DMS53 (cell line): ENCODE measurements at regions not wholly inside any gene's neighbourhood (a gene's known extent, or its start where the extent isn't known, plus 50 kb on each side); places are given as distances from the start of the nearest gene placed in this dataset.
A peak's percentile ranks its signal among the peaks of the same experiment; 100 is the strongest.
"Not testable (repeated sequence)": the region's sequence is repeated elsewhere in the genome, so short reads cannot be mapped to it uniquely, and the experiment has no call there.

Experiments used
- DNase-seq: peaks from one replicate; lab custom pipeline; 2025; lab: John Stamatoyannopoulos, UW

DNA sequence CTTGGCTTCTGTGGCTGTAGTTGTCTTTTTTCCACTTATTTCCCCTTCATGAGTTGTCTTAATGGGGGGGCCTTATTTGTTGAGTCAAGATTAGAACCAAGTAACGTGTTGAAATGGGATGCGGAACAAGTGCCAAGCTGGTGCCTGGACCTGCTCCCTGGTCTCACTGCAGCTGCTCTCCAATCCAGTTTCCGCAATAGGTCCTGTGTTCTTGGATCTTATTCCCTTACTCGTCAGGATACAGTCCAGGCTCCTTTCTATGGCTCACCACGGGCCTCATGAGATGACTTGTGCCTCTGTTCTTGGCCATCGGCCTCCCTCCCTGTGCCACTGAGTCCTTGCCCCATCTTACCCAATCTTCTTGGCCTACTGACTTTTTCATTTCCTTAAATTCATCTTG lies 159.6 kb upstream of the CADM1 start:
- no peak for DNase-seq

DNA sequence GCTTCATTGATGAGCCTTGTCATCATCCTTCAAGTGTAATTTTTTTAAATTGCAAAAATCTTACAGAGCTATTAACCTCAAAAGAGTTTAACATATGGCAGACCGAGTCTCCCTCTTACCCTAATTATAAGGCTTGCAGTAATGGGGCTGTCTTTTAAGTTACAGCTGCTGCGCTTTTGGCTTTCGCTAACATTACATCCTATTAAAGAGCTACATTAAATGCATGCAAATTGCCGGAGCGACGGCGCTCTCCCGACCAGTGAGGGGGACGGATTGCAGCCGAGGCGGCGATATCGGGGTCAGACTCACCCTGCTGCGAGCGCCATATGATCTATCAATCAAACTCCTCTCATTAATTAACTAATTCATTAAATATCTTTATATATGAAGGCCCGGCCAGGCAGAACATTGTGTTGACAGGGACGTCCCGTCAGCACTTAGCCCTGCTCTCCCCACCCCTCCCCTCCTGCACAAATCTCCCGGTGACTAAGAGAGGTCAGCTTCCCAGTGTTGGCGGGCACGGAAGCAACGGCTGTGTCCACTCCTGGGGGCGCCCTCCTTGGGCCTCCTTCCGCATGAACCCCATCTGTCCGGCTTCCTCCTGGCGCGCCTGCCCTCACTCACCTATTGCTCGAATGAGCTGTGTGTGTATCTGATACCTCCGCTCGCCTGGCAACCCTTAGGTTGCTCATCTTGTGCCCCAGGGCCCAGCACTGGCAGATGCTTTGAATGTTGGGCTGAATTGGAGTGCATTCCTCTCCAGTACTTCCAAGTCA lies 156.0 kb upstream of the CADM1 start:
- peak; percentile 71 for DNase-seq

DNA sequence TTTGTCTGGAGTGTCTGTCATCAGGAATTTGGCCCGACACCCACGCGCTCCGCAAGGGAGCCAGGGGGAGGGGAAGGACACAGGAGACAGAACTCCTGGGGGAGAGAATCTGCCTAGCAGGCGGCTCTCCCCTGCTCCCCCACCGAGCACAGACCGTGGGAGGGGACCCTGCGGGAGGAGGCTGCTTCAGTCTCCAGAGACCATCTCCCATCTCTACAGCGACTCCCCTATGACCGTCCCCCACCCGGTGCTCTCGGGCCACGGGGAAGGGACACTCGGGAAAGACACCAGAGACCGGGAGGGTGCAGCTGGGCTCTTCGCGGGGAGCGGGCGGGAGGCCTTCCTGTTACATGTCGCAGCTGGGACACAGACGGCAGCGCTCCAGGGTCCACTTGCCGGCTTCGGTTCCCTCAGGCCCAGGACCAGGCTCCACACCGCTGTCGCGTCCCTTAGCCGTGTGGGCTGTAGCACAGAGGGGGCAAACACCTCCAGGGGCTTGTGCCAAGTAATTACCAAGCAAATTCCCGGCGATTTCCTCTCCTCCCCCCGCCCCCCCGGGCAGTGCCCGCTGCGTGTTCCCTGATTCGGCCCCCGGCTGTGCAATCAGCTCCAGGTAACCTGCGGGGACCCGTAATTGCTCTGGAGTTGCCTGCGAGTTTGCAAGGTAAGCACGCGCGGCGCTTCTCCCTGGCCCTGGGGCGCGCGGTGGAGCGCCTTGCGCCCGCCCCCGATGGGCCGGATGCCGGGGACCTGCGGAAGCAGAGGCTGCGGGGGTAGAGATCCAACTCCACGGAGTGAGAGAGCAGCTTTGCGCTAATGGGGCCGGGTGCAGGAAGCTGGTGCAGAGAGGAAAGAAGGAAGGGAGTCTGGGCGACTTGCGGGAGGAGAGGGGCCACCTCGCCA lies 155.1 kb upstream of the CADM1 start:
- DNase-seq: peak; percentile 88

DNA sequence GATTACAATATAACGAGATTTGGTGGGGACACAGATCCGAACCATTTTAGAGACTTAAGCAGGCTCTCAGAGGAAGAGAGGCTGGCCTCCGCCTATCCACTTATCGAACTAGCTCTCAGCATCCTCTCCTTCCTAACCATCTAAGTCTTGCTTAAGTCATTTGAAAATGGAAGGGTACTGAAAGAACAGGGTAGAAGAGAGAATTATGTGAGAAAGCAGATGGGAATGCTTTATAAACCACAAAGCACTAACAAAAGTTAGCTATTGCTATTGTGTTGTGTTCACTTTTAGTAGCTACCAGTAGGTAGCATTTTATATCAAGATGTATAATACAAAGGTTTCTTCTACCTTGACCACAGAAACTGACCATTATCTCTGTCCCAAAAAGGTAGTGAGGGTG lies 153.4 kb upstream of the CADM1 start:
- no peak for DNase-seq

DNA sequence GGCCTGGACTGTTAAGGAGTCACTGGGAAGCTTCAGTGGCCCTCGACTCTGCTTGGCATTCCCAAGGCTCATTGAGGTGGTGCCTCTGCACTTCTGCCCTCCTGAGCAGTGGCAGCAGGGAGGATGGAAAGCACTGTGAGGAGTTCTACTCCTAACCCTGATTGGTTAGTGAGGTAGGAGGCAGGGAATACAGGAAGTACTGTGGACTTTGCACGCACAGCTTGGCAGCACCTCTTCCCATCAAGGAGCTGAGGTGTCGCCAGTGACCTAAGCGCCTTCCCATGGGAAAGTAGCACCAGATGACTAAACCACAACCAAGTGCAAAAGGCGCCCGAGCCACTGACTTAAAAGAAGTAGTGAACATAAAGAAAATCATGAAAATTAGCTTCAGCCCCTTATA lies 152.5 kb upstream of the CADM1 start:
- peak; percentile 77 for DNase-seq

DNA sequence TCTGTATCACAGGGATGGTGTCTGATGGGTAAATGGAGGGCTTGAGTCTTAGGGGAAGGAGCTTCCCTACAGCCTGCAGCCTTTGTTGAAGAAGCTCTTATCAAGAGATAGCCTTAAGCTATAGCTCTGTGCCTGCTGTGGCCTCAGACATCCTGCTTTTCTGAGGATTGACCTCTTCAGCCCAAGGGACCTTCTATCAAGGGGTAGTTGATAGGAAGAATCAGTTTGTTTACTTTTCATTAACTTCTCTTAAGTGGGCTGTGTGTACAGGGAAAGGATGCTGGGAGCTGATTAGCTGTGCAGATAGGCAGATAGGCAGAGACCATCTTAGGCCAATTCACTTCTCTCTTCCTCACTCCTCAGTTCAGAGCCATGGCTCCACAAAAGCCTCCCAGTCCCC lies 151.8 kb upstream of the CADM1 start:
- DNase-seq: no peak

DNA sequence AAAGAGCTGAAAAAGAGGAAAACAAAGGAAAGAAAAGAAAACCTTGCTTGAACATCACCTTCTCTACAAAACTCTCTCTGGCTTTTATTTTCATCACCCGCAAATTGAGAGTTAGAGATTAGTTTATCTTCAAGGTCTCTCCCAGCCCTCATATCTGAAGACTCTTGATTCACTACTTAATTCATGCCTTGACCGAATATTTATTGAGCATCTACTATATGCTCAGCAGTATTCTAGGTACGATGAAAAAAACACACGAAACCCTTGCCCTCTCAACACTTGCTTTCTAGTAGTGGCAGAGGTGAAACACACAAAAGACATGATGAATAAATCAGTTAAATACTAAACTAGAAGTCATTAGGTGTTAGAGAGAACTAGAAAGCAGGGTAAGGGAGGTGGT lies 150.6 kb upstream of the CADM1 start:
- no peak for DNase-seq

DNA sequence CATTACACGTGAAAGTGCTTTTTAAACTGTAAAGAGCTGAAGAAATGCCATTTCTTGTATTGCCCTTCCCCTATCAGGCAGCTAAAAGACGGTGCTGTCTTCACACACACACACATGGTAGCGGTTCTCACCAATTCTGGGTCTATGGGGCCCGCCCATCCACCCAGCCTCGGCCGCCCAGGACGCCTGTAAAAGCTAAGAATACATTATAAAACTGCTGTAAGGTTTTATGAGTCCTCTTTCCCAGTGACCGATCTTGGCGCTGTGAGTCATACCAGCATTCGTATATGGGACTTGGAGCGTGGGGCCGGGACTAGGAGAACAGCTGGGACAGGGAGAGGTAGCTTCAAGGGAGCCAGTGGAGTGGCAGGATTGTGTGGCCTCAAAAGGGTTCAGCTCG lies 149.7 kb upstream of the CADM1 start:
- DNase-seq: no peak

DNA sequence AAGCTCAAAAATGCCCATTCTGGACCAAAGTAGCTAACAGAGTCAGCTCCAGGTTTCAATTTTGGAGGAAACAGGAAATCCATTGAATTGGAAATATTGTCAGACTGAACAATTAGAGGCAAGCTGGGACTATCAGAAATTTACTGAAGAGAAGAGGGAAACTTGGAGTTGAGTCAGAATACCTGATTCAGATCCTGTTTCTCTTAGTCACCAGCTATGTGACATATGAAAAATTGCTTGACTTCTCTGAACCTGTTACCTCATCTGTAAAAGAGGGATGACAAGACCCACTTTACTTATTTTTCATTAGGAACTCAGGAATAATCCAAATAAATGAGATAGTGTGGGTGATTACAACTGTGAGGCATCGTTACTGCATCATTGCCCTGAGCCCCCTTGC lies 148.9 kb upstream of the CADM1 start:
- no peak for DNase-seq

DNA sequence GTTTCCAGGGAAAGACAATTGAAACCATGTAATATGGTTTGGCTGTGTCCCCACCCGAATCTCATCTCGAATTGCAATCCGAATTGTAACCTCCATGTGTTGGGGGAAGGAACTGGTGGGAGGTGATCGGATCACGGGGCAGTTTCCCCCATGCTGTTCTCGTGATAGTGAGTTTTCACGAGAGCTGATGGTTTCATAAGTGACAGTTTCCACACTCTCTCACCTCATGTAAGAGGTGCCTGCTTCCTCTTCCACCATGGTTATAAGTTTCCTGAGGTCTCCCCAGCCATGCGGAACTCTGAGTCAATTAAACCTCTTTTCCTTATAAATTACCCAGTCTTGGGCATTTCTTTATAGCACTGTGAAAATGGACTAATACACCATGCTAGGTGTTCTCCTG lies 148.3 kb upstream of the CADM1 start:
- no peak for DNase-seq

DNA sequence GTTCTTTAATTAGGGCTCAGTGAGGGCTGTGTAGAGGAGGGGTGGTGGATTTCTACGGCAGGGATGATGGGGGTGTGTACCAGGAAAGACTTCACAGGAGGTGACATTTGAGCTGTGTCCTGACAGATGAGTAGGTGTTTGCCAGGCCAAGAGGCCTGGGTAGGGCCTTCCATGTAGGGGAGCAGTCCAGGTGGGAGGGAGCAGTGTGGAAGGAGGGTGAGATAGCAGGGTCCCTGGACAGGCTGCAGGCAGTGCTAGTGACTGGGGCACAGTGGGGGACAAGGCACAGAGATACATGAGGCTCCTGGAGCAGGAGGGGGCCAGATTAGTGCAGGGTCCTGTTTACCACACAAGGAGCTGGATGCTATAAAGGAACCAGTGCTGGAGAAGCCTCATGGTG lies 147.9 kb upstream of the CADM1 start:
- no peak for DNase-seq

DNA sequence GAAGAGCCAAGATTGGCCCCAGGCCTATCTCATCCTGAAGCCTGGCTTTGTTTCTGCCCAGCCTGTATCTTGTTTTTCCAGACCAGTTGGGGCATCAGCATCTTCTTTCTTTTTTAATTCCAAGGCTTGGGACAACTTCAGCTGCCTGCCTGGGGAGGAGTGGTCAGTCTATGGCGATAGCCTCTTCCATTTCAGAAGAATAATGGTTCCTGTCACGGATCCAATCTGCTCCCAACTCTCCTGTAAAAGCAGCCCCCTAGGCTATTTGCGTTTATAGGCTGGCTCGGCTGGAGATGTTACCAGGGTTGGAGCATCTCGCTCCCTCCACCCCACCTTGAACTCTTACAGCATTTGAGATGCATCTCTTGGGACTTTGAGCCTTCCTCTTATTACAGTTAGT lies 145.2 kb upstream of the CADM1 start:
- DNase-seq: no peak

DNA sequence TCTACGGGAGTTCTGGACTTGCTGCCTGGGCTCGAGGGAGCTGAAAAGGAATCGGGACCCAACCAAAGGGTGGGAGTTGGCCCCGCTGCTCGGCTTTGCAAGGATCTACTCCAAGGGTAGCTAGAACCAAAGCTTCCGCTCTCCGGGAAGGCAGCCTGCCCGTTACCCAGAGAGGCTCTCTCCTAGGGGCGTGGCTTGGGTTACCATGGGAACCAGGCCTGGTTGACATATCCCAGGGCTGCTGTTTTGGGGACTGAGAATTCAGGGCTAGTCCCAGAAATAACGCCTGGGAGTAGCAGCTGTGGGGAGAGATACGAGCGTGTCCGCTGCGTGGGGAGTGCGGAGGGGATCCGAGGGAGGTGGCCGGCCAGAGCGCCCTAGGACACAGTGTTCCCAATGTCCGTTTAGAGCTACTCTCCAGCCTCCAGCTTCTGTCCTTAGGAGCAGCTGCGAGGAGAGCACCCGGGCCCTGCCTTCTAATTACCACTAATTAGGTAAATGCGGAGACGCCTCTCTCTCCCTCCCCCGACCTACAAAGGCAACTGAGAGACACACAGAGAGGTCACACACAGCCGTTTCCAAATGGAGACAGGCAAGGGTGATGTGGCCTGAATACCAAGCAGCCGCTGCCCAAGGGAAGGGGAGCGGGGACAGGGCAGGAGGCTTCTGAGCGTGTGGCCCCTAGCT lies 141.6 kb upstream of the CADM1 start:
- DNase-seq: no peak

DNA sequence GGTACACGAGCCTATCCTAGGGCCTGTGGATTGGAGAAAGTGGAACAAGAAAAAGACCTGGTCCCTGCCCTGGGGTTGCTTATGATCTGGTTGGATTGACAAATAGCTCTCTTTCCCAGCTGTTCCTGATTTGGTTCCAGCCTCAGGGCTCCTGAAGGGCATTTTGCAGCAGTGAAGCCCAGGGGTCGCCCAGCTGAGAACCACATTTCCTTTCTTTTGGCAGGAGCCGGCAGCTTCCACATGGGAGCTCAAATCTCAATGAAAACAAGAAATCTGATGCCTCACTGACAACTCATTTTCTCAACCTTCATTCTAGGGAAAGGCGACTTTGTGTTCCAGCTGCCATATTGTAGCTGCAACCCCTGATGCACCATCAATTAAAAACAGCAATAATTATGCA lies 140.6 kb upstream of the CADM1 start:
- no peak for DNase-seq

DNA sequence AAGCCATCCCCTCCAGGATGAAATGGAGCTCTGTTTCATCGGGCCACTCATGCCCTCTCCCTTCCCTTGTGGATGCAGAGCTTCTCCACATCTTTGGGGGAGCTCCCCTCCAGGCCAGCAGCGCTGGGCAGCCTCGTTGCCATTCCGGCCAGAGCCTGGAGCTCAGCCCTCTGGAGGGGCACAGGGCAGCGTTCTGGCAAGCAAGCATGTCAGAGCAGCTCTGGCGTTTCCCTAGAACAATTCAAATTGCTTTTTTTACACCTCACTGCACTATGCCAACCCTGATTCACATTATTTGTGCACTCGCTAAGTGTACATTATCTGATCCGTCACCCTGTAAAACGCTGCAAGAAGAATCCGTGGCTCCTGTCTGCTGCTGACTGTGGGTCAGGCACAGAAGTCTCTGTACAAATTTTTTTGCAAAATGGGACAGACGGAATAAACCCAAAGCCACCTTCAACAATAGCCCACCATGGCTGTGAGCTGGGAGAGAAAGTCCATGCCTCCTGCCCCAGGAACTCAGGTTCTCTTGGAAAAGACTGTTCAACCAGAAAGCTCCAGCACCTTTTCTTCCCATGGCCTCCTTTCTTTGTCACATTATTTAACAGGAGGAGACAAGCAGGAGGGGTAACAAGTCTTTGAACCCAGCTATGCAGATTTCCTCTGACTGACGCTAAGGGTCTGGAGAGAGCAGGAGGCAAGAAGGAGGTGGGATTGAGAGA lies 139.5 kb upstream of the CADM1 start:
- no peak for DNase-seq

DNA sequence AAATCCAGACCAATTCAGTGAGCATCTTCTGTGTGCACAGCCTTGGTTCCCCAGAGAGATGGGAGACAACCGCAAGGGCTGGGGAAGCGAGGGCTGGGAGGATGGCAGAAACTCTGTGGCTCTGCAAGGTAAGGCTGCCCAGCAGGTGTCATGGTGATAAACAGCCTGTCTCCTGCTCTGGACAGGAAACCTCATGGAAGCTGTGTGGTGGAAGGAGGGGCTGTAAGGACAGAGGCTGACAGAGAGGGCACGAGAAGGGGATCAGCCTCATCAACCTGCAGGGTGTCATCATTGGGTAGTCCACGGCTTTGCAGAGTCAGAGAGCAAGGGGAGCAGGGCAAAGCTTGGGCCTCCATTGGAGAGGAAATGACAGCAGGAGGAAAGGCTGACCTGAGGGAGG lies 138.4 kb upstream of the CADM1 start:
- peak; percentile 33 for DNase-seq

DNA sequence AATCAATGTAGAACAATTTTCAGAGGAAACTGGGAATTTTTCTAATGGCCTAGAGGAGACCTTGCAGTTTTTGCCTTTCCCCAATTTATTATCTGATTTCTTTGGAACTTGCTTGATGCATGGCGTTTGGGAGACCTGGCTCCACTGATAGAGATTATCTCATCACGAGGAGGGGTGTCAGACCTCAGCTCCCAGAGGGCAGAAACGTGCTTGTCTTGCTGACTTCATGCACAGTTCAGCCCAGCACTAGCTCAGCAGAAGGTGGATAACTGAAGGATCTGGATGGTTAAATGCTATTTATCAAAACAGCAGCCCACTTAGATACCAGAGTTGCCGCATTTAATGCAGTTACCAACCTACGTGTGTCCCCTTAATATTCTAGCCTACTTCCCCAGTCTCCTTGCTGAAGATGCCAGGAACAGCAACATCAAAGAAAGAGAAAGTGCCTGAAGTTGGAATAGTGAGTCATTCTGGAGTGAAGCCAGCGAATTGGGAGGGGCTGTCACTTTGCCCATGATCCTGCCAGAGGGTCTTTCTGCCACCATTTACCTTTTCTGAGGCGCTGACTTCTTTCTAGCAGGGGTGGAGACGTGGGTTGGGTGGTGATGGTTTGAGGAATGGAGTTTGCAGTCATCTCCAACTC lies 133.5 kb upstream of the CADM1 start:
- peak; percentile 32 for DNase-seq

DNA sequence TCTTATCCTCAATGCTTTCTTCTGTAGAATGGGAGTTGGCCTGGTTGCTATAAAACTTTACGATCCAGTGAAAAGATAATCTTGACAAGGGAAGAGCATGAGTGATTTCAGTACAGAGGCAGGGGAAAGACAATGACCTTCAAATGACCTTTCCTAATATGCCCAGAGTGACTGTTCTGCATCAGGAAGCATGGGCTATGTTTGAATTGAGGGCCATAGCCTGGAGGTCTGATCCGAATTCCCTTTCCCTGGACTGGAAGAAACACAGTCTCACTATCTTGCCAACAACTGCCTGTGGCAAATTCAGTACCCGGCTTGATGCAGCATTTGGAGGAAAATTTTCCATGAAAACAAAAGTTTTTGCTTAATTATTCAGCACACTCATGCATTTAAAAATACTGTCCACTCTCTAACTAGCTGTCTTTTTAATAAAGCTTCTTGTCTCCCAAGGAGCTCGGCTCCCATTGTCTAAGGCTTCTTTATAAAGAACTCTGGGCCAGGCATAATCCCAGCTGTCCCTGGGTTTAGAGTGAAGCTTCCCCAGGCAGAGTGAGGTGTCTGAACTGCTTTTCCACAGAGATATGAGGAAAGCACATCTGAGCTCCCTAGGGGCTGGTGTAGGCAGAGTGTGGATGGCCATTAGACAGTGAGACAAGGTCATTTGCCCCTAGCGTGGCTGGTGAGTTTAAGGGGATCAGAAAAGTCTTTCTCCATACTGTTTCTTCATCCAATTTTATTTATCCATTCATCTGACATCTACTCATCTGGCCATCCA lies 132.7 kb upstream of the CADM1 start:
- DNase-seq: no peak

DNA sequence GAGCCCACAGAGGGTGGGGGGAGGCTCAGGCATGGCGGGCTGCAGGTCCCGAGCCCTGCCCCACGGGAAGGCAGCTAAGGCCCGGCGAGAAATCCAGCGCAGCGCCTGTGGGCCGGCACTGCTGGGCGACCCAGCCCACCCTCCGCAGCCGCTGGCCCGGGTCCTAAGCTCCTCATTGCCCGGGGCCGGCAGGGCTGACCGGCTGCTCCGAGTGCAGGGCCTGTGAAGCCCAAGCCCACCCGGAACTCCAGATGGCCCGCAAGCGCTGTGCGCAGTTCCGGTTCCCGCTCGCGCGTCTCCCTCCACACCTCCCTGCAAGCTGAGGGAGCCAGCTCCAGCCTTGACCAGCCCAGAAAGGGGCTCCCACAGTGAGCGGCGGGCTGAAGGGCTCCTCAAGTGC lies 129.8 kb upstream of the CADM1 start:
- DNase-seq: not testable (repeated sequence)

DNA sequence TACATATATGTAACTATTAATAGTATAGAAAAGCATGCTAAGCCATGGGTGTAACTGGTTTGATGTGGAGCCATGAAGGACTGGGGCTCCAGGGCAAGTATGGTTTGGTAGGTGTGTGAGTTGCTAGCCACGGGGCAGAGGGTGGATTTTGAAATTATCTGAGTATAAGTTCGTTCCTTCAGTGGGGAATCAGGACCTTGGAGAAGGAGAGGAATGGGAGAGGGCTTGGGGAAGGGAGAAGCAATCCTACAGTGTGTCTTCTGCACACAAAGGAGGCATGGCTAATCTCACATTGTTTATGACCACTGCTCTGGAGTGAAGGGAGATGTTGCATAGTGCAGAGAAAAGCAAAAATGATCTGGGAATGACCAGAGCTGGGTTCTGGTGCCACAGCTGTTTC lies 127.8 kb upstream of the CADM1 start:
- DNase-seq: no peak

DNA sequence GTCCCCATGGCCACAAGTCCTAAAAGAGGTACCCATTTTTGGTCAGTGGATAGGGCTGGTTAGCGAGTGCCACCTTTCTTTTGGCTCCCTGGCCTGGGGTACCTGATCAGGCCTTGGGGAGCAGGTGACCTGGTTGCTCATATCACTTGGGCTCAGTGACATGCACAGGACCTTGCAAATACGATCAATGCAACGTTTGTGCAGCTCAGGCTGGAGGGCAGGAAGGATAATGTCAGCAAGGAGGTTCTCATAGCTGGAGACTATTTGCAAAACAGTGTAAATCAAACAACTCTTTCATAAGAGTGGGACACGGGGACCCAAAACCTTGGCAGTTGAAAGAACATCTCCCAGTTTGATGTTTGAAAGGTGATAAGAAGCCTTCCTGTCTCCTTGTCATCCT lies 127.4 kb upstream of the CADM1 start:
- no peak for DNase-seq
